Right kidney (tissue), 1 donor: ENCODE measurements at regions not wholly inside any gene's neighbourhood (a gene's known extent, or its start where the extent isn't known, plus 50 kb on each side); places are given as distances from the start of the nearest gene placed in this dataset.

Experiments
- DNase-seq: peaks from one replicate; pipeline ENCODE4 v3.0.0-alpha.2; 2016

GRCh38 chr13:104832231-104832630, 1703.2 kb downstream of the EFNB2 start:
- DNase-seq, result no peak

GRCh38 chr13:104831831-104832230, 1703.6 kb downstream of the EFNB2 start:
- no peak for DNase-seq

DNA sequence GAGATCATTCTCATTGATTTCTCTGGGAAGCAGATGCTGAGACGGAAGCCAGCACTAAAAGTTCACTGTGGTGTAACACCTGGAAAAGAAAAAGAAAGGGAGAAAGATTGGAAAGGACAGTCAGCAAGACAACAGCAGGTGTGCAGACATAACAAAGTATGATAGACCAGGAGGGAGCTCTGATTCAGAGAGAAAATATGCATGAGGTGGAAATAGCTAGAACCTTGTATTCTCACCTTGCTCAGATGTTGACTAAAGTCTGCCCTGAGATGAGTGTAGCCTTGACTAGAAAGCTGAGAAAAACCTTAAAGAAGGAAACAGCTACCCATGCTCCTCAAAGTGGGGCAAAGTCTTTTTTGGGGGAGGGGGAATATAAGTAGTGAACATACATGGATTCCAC, 1711.8 kb downstream of the EFNB2 start:
- DNase-seq, result no peak

DNA sequence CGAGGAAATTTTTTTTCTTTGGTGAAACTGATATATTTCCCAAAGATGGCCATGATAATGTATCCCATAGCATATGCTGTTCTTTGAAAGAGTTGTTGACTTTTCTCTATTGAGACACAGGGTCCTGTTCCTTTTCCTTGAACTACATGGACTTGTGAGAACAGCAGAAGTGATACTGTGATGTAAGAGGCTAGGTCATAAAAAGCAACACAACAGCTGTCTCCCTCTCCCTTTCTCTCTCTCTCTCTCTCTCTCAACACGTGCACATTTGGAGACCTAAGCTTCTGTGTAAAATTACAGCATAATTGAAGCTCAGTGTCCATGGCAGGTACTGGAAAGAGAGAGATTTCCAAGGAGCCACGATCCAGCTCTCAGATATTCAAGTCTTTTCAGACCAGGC, 1712.4 kb downstream of the EFNB2 start:
- DNase-seq, result no peak

GRCh38 chr13:104817271-104817670, 1718.2 kb downstream of the EFNB2 start:
- DNase-seq, result no peak

GRCh38 chr13:104816726-104817125, 1718.7 kb downstream of the EFNB2 start:
- no peak for DNase-seq

- DNase-seq, result no peak
These were observed 1725.2 kb downstream of the EFNB2 start for GRCh38 chr13:104810242-104810641.

- no peak for DNase-seq
These were observed 1726.0 kb downstream of the EFNB2 start for GRCh38 chr13:104809483-104809882.

DNA sequence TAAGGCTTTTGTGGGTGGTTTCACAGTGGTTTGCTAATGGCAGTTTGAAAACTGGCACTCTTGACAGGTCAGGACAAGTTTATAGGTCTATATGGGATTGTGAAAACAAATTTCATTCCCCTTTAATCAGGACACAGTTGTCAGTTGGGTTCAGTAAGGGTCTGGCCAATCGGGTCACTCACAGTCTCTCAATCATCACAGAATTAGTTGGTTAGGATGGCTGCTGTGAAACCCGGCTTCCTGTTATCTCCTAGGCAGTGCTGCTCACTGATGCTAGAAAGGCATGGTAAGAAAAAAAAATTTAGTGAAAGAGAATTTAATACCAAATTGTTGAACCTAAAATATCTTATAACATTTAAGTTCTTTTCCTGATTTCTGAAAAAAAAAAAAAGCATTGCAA, 1730.1 kb downstream of the EFNB2 start:
- DNase-seq, result no peak

- no peak for DNase-seq
These were observed 1732.9 kb upstream of the SLC10A2 start for GRCh38 chr13:104799152-104799551.

- no peak for DNase-seq
These were observed 1732.3 kb upstream of the SLC10A2 start for GRCh38 chr13:104798486-104798885.

DNA sequence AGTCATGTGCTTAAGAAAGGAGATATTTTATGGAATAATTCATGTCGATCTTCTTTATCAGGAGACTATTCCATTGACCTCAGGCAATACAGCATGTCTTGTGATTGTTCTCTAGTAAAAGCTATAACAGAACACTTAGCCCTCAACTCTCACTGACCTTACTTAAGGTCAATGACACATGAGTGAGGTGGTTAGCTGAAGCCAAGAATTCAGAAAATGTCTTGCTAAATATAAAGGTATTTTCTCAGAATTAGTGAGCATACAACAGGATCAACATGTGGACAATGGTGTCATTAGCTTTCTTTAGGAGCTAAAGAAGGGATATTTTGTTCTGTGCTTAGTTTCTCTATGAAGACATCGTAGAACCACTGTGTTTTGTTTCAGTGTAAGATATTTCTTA, 1730.4 kb upstream of the SLC10A2 start:
- DNase-seq, result no peak

- no peak for DNase-seq
These were observed 1719.7 kb upstream of the SLC10A2 start for GRCh38 chr13:104785952-104786351.

- DNase-seq, result no peak
These were observed 1718.7 kb upstream of the SLC10A2 start for GRCh38 chr13:104784891-104785290.

- no peak for DNase-seq
These were observed 1716.5 kb upstream of the SLC10A2 start for GRCh38 chr13:104782741-104783140.

- DNase-seq, result no peak
These were observed 1713.2 kb upstream of the SLC10A2 start for GRCh38 chr13:104779311-104779993.

DNA sequence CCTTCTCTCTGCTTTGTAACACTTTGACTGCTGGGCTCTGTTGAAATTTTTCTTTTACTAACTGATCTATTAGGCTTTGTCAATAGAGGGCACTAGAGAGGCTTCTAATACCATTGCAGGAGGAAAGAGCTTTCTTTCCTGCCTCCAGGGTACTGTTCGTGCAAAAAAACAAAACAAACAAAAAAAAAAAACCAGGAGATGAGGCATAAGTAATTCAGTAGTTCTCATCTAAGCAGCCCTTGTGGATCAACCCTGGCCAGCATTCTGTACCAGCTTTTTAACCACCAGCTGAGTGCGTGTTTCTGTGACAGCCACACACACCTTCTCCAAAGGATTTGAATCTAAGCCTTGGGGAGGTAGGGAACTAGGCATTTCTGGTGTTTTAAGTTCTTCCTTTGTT, 1707.6 kb upstream of the SLC10A2 start:
- no peak for DNase-seq

DNA sequence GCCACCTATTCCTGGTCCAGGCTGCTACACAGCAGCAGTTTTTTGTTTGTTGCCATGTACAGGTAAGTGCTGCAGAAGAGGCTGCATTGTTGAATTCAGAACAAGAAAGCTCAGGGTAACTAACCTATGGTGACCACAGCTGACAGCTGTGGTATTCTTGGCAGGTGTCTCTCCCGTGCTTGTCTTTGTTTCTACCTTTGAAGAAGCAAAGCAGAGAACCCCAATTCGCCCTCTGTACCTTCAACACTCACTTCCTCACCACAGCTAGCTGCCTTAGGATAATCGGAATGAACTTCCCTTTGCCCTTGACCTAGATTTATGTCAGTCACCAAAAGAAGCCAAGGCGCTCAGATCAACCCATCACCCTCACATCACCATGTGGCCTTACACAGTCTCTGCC, 1703.3 kb upstream of the SLC10A2 start:
- no peak for DNase-seq

- no peak for DNase-seq
These were observed 1700.1 kb upstream of the SLC10A2 start for GRCh38 chr13:104766319-104766718.

GRCh38 chr13:104764600-104764999, 1698.4 kb upstream of the SLC10A2 start:
- DNase-seq, result no peak

DNA sequence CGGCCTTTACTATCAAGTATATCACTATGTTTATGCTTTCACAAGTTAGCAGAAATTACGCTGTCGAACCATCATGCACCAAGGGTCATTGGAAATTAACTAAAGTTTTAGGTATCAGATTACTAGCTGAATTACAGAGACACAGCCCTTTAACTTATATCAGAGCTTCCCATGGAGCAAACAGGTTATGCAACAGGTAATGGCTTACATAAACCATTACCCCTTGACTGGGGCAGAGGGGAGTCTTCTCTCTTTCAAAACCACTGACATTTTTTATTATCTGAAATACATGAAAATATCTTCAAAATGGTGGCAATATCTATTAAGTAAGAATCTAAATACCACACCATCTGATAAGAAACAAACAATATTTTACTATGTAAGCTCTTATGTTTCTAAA, 1692.9 kb upstream of the SLC10A2 start:
- no peak for DNase-seq

DNA sequence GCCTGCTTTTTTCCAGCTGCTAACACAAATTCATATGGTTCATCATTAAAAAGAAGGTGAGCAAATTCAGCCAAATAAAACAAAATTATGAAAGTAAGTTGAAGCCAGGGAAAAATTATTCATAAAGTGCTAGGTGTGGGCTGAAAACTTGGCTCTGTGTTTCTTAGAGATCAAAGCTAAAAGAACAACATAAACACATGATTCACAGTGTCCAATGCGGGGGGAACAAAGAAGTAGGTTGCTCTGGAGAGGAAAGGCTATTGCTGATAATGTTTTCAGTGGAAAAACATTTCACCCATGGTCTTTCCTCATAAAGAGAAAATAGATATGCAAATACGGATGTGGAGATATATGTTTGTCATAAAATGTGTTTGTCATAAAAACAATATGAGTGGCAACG, 1691.5 kb upstream of the SLC10A2 start:
- DNase-seq, result no peak

DNA sequence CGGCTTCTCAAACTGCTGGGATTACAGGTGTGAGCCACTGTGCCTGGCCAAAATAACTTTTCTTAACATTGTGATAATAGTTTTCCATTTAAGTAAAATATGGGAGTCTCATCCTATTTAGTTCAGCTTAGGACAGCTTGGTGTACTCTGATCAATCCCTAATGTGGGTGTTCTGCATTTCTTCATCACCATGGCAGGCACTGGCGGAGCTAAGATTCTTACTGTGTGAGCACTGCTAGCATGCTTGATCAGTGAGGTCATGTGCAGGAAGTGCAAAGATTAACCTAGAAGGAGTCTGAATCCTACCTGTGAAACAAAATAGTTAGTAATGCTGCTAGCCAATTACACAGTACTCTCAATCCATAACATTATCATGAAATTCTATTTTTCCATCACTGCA, 1684.2 kb upstream of the SLC10A2 start:
- no peak for DNase-seq

DNA sequence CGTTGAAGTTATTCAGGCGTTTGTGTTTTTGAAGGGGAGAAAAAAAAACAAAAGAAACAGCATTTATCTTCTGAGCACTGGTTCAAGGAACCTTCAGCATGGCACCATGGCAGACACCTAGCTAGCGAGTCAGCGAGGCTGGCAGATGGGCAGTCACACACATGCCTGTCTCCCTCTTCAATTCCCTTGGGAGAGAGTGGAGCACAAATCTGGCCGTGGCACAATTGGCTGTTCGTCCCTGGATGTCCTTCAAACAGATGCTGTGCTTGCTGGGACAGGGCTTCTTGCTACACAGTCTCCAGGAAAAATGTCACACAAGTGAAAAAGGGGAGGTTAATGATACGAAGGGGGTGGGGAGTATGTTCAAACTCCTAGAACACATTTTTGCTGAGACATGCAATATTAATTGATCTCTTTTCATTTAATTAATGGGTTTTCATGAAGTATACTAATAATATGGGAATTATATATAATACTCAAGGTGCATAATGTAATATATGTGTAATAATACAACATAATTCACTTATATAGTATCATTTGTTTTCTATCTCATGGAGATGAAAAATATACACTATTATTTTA, 1674.5 kb upstream of the SLC10A2 start:
- no peak for DNase-seq

DNA sequence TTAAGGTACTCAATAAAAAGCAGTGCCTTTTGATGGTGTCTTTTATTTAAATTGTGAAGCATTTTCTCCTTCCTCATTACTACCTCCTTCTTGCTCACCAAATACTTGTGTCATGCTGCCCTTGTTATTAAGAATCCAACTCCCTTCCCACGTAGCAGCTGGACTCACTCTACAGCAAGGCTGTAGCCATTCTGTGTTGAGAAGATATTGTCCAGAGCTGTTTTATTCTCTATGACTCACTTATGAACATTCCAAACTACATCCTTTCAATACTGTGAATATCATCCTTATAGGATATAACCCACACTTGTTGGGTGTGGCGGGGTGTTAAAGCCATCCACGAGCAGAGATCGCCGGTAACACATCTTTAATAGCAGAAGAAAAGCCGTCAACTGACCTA, 1671.5 kb upstream of the SLC10A2 start:
- no peak for DNase-seq
